ENCODE measurements at regions not wholly inside any gene's neighbourhood (a gene's known extent, or its start where the extent isn't known, plus 50 kb on each side); places are given as distances from the start of the nearest gene placed in this dataset.

DNA sequence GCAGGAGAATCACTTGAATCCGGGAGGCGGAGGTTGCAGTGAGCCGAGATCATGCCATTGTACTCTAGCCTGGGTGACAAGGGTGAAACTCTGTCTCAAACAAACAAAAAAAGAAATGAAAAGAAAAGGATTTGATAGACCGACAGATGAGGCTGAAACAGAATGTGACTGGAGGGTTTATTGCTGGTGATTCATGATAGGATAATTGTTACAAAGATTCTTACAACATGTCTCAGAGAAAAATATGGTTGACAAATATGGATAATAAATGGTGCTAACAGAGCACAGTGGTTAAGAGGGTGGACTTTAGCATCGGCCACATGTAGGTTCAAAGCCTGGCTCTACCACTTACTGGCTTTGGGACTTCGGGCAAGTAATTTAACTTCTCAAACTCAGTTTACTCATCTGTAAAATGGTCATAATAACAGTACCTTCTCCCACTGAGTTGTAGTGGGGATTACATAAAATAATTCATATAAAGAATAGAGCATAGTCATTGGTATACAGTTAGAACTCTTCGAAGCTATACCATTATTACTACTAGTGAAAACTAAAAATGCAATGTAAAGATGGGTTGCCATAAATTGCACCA lies 131.9 kb downstream of the MAP3K7 start:
- Histone ChIP-seq H3K4me1 (ENCODE audit: control insufficient read depth in 3 of 3, insufficient read depth in 3 of 3, low read length in 3 of 3) (peaks cover 5 to 9% (median 9%) of the 10 kb centered on the region in 3 donors), H3K9ac (ENCODE audit: low read depth in 1 of 3, low read length in 3 of 3) (no peak overlapping the region), H3K27me3 (ENCODE audit: control insufficient read depth in 3 of 3, insufficient read depth in 3 of 3, low read length in 3 of 3) (no peaks in the 10 kb centered on the region), H3K4me3 (ENCODE audit: low read length in 3 of 3) (no peak overlapping the region), H3K9me3 (ENCODE audit: control insufficient read depth in 3 of 3, low read length in 3 of 3) (no peaks in the 10 kb centered on the region), H3K27ac (ENCODE audit: low read depth, low read length) (no peak overlapping the region), H3K36me3 (ENCODE audit: control insufficient read depth in 3 of 3, insufficient read depth in 3 of 3, low read length in 3 of 3) (no peaks in the 10 kb centered on the region)

DNA sequence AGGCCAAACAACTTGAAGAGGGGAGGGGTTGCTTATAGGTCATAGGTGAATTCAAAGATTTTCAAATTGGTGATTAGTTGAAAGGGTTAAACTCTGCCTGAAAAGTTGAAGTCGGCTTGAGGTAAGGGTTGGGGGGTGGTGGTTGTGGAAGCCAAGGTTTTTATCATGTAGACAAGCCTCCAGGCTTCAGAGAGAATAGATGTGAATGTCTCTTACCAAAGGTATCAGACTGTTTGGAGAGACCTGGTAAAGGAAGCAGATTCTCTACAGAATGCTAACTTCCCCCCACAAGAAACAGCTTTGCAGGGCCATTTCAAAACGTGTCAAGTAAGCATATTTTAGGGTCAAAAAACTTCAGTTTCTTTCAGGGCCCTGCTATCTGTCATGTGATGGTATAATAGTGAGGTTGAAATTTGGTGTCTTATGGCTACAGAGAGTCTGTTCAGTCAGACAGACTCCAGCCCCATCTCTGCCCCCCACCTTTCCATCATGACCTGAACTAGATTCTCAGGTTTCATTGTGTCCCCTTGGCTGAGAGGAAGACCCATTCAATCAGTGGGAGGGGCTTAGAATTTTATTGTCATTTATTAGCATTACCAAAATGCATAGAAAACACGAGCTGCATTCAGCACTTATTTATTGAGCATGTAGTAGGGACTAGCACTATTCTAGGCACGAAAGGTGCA lies 136.5 kb downstream of the MAP3K7 start:
- Histone ChIP-seq H3K27ac (ENCODE audit: low read depth, low read length) (no peak overlapping the region), H3K36me3 (ENCODE audit: control insufficient read depth in 3 of 3, insufficient read depth in 3 of 3, low read length in 3 of 3) (no peaks in the 10 kb centered on the region), H3K4me3 (ENCODE audit: low read length in 3 of 3) (no peak overlapping the region), H3K9me3 (ENCODE audit: control insufficient read depth in 3 of 3, low read length in 3 of 3) (no peaks in the 10 kb centered on the region), H3K27me3 (ENCODE audit: control insufficient read depth in 3 of 3, insufficient read depth in 3 of 3, low read length in 3 of 3) (no peaks in the 10 kb centered on the region), H3K4me1 (ENCODE audit: control insufficient read depth in 3 of 3, insufficient read depth in 3 of 3, low read length in 3 of 3) (no peaks in the 10 kb centered on the region), H3K9ac (ENCODE audit: low read depth in 1 of 3, low read length in 3 of 3) (no peak overlapping the region)

DNA sequence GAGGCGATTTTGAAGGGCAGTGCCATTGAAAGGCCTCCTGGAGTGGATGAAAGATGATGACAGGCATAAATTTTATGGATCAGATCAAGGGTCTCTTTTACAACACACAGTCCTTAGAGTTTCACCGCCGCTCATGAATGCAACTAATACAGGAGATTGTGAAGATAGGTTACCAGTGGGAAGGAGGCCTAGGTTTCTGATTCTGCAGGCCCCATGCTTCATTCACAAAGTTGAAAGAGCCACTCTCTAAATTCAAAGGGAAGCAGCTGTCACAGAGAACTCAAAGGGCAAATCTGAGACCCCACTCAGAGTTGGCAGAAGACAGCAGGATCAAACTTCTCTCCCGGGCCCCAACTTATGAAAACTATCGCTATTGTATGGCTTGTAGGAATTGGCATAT lies 137.6 kb downstream of the MAP3K7 start:
- no peaks in the 10 kb centered on the region for H3K4me1 ChIP-seq (ENCODE audit: control insufficient read depth in 3 of 3, insufficient read depth in 3 of 3, low read length in 3 of 3)

DNA sequence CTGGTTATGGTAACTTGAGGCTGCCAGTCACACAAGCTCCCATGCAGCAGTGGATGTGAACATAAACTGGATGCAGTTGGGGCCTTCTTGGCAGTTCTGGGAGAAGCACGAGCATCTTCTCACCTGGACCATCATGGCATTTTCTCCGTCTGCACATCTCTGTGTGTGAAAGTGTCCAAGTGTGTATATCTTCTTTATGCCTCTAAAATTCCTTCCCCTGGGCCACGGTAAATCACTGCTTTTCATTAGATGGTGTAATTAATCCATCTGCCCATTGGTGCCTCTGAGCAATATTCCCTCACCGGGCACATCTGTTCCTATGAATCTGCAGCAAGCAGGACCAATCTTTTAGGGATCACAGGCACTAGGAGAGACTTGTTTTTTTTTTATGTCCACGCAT lies 138.0 kb downstream of the MAP3K7 start:
- Histone ChIP-seq H3K27ac (ENCODE audit: low read depth, low read length) (no peak overlapping the region), H3K9me3 (ENCODE audit: control insufficient read depth in 3 of 3, low read length in 3 of 3) (no peaks in the 10 kb centered on the region), H3K4me3 (ENCODE audit: low read length in 3 of 3) (no peak overlapping the region), H3K9ac (ENCODE audit: low read depth in 1 of 3, low read length in 3 of 3) (no peak overlapping the region), H3K27me3 (ENCODE audit: control insufficient read depth in 3 of 3, insufficient read depth in 3 of 3, low read length in 3 of 3) (no peaks in the 10 kb centered on the region), H3K36me3 (ENCODE audit: control insufficient read depth in 3 of 3, insufficient read depth in 3 of 3, low read length in 3 of 3) (no peaks in the 10 kb centered on the region), H3K4me1 (ENCODE audit: control insufficient read depth in 3 of 3, insufficient read depth in 3 of 3, low read length in 3 of 3) (no peaks in the 10 kb centered on the region)

More for the DNA sequence above, 137.6 kb downstream of the MAP3K7 start:
- no peak overlapping the region for H3K9ac ChIP-seq (ENCODE audit: low read depth in 1 of 3, low read length in 3 of 3)
- H3K9me3 ChIP-seq (ENCODE audit: control insufficient read depth in 3 of 3, low read length in 3 of 3), result no peaks in the 10 kb centered on the region
- no peaks in the 10 kb centered on the region for H3K36me3 ChIP-seq (ENCODE audit: control insufficient read depth in 3 of 3, insufficient read depth in 3 of 3, low read length in 3 of 3)
- H3K27me3 ChIP-seq (ENCODE audit: control insufficient read depth in 3 of 3, insufficient read depth in 3 of 3, low read length in 3 of 3), result no peaks in the 10 kb centered on the region
- H3K27ac ChIP-seq (ENCODE audit: low read depth, low read length), result no peak overlapping the region
- no peak overlapping the region for H3K4me3 ChIP-seq (ENCODE audit: low read length in 3 of 3)

DNA sequence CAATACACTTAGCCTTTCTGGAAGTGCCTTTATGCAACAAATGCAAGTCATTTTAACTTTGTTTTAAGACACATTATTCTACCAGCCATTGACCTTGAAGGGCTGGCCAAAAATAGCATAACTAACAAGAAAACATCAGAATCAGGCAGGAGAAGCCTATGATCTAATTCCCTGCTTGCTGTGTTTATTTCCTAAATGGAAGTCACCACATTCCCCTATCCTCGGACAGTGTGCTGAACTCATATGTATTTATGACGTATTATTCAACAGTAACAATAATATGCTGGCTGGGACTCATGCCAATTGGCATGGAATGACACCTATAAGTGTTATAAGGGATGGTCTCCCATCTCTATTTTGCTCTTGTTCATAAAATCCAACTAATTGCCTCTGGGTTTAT lies 140.7 kb downstream of the MAP3K7 start:
- Histone ChIP-seq H3K4me1 (ENCODE audit: control insufficient read depth in 3 of 3, insufficient read depth in 3 of 3, low read length in 3 of 3) (no peaks in the 10 kb centered on the region), H3K4me3 (ENCODE audit: low read length in 3 of 3) (no peak overlapping the region), H3K27ac (ENCODE audit: low read depth, low read length) (no peak overlapping the region), H3K27me3 (ENCODE audit: control insufficient read depth in 3 of 3, insufficient read depth in 3 of 3, low read length in 3 of 3) (peaks cover 0 to 3% (median 3%) of the 10 kb centered on the region in 3 donors), H3K9me3 (ENCODE audit: control insufficient read depth in 3 of 3, low read length in 3 of 3) (no peaks in the 10 kb centered on the region), H3K9ac (ENCODE audit: low read depth in 1 of 3, low read length in 3 of 3) (no peak overlapping the region), H3K36me3 (ENCODE audit: control insufficient read depth in 3 of 3, insufficient read depth in 3 of 3, low read length in 3 of 3) (no peaks in the 10 kb centered on the region)

DNA sequence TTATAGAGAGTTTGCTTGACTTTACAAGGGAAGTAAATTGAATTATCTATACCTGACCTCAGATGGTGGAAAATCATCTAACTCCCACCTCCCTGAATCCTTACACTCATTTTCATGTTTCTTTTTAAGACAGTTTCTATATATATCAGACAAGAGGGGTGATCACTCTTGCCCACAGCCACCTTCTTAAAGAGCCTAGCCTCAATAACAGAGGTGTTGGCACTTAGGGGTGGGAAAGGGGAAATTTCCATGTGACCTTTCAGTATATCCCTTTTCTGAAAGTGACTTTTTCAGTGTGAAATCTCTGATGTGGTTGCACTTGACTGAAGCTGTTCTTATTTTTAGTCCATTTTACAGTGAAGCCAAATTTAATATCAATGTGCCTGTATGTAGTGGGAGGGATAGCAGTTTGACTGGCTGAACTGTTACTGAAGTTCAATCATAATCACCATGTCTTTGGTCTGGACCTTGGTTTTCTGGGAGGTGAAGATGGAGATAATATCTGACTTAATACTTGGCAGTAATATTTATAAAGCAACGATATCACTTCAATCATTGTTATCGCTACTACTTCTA lies 141.3 kb downstream of the MAP3K7 start:
- H3K9ac ChIP-seq (ENCODE audit: low read depth in 1 of 3, low read length in 3 of 3), result no peak overlapping the region
- H3K36me3 ChIP-seq (ENCODE audit: control insufficient read depth in 3 of 3, insufficient read depth in 3 of 3, low read length in 3 of 3), result no peaks in the 10 kb centered on the region
- H3K9me3 ChIP-seq (ENCODE audit: control insufficient read depth in 3 of 3, low read length in 3 of 3), result no peaks in the 10 kb centered on the region
- H3K4me3 ChIP-seq (ENCODE audit: low read length in 3 of 3), result no peak overlapping the region
- no peaks in the 10 kb centered on the region for H3K4me1 ChIP-seq (ENCODE audit: control insufficient read depth in 3 of 3, insufficient read depth in 3 of 3, low read length in 3 of 3)
- H3K27me3 ChIP-seq (ENCODE audit: control insufficient read depth in 3 of 3, insufficient read depth in 3 of 3, low read length in 3 of 3), result peaks cover 0 to 3% (median 3%) of the 10 kb centered on the region in 3 donors
- no peak overlapping the region for H3K27ac ChIP-seq (ENCODE audit: low read depth, low read length)

DNA sequence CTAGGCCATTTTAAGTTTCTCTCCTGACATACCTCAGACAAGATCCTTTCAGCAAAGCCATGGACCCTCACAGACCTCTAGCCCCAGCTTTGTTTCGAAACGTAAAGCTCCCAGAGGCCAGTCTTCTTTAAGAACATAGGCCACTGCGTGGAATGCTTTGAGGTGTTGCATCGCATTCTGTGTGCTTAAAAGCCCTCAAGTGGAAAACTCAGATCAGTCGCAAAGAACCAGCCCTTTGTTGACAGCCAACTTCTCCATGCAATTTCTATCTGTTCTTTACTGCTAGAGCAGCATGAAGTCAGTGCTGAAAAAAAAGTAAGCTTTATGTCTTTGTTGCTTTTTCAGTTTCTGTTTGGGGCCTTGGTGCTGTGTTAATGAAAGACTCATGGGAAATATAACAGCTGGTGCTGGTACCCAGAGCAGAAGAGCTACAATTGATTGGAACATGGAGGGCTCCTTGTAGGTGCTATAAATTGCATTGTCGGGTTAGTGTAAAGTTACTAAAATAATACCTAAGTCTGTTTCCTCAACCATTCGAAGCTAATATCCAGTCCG lies 142.6 kb downstream of the MAP3K7 start:
- H3K9me3 ChIP-seq (ENCODE audit: control insufficient read depth in 3 of 3, low read length in 3 of 3), result no peaks in the 10 kb centered on the region
- no peaks in the 10 kb centered on the region for H3K4me1 ChIP-seq (ENCODE audit: control insufficient read depth in 3 of 3, insufficient read depth in 3 of 3, low read length in 3 of 3)

DNA sequence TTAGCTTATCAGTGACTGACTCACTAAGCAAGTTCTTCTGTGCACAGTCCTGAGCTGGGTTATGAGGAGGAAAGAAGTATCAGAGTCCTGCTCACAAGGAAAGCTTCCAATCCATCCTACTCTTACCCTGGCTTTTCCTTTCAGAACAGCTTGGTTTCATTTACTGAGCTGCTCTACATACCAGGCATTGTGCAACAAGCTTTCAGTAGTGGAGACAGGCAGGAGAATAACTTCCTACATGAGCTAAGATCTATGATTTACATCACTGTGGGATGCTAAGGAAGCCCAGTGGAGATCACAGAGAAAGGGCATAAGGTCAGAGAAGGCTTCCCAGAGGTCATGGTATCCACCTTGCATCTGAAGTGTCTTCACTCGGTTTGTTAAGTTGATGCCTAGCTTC lies 144.5 kb downstream of the MAP3K7 start:
- H3K27me3 ChIP-seq (ENCODE audit: control insufficient read depth in 3 of 3, insufficient read depth in 3 of 3, low read length in 3 of 3), result peaks cover 0 to 3% (median 3%) of the 10 kb centered on the region in 3 donors
- no peak overlapping the region for H3K27ac ChIP-seq (ENCODE audit: low read depth, low read length)
- H3K9me3 ChIP-seq (ENCODE audit: control insufficient read depth in 3 of 3, low read length in 3 of 3), result no peaks in the 10 kb centered on the region
- no peak overlapping the region for H3K4me3 ChIP-seq (ENCODE audit: low read length in 3 of 3)
- no peaks in the 10 kb centered on the region for H3K36me3 ChIP-seq (ENCODE audit: control insufficient read depth in 3 of 3, insufficient read depth in 3 of 3, low read length in 3 of 3)
- H3K9ac ChIP-seq (ENCODE audit: low read depth in 1 of 3, low read length in 3 of 3), result no peak overlapping the region
- H3K4me1 ChIP-seq (ENCODE audit: control insufficient read depth in 3 of 3, insufficient read depth in 3 of 3, low read length in 3 of 3), result no peaks in the 10 kb centered on the region

More for the DNA sequence above, 142.6 kb downstream of the MAP3K7 start:
- no peaks in the 10 kb centered on the region for H3K36me3 ChIP-seq (ENCODE audit: control insufficient read depth in 3 of 3, insufficient read depth in 3 of 3, low read length in 3 of 3)
- H3K27me3 ChIP-seq (ENCODE audit: control insufficient read depth in 3 of 3, insufficient read depth in 3 of 3, low read length in 3 of 3), result peaks cover 0 to 3% (median 3%) of the 10 kb centered on the region in 3 donors
- no peak overlapping the region for H3K9ac ChIP-seq (ENCODE audit: low read depth in 1 of 3, low read length in 3 of 3)
- H3K4me3 ChIP-seq (ENCODE audit: low read length in 3 of 3), result no peak overlapping the region
- H3K27ac ChIP-seq (ENCODE audit: low read depth, low read length), result no peak overlapping the region

DNA sequence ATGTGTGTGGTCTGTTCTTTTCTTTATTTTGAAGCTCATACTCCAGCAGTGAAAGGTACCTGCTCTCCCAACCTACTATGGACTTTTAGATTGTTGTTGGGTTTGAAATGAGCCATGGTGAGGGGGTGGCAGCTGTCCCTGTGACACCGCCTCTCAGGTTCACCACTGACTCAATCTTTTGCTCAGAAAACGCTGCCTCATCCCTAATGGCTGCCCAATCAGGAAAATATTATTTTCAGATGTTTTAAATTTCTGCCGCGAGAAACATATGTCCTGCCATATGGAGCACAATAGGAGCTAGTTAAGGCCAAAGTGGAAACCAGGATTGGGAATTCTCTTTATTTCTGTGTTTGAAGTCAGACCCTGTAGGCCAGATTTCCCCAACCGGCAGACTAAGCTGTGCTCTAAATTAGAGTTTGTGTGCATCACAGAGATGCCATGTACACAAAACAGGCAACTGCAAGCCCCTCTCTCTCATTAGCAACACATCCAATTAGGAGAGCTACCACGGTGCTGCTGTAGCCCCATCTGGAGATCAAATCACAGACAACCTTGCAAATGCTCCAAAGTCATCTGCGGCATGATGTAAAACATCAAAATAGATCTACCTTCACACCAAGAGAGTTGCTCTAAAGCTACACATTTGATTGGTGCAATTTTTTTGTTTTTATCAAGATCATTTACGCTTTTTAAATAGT lies 144.1 kb upstream of the BACH2 start:
- H3K9me3 ChIP-seq (ENCODE audit: control insufficient read depth in 3 of 3, low read length in 3 of 3), result no peaks in the 10 kb centered on the region
- H3K4me3 ChIP-seq (ENCODE audit: low read length in 3 of 3), result no peak overlapping the region
- H3K27ac ChIP-seq (ENCODE audit: low read depth, low read length), result no peak overlapping the region
- H3K9ac ChIP-seq (ENCODE audit: low read depth in 1 of 3, low read length in 3 of 3), result no peak overlapping the region
- no peaks in the 10 kb centered on the region for H3K36me3 ChIP-seq (ENCODE audit: control insufficient read depth in 3 of 3, insufficient read depth in 3 of 3, low read length in 3 of 3)
- H3K4me1 ChIP-seq (ENCODE audit: control insufficient read depth in 3 of 3, insufficient read depth in 3 of 3, low read length in 3 of 3), result no peaks in the 10 kb centered on the region
- peaks cover 0 to 3% (median 3%) of the 10 kb centered on the region in 3 donors for H3K27me3 ChIP-seq (ENCODE audit: control insufficient read depth in 3 of 3, insufficient read depth in 3 of 3, low read length in 3 of 3)

DNA sequence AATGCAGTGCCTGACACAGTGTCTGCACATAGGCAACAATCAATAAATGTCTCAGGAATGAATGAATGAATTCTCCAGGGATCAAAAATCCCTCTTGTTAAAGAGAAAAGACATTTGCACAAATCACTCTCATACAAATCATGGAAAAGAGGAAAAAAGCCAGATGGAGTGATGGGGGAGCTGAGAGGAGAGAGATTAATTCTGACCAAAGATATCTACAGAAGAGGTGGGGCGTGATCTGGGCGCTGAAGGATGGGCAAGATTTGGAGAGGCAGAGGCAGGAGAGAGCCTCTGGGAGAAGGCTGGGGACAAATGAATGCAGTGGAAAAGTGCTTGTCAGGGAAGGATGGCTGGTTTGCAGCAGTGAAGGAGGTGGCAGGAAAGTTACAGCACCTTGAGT lies 142.9 kb upstream of the BACH2 start:
- no peaks in the 10 kb centered on the region for H3K36me3 ChIP-seq (ENCODE audit: control insufficient read depth in 3 of 3, insufficient read depth in 3 of 3, low read length in 3 of 3)
- H3K9ac ChIP-seq (ENCODE audit: low read depth in 1 of 3, low read length in 3 of 3), result no peak overlapping the region
- no peak overlapping the region for H3K4me3 ChIP-seq (ENCODE audit: low read length in 3 of 3)
- H3K27me3 ChIP-seq (ENCODE audit: control insufficient read depth in 3 of 3, insufficient read depth in 3 of 3, low read length in 3 of 3), result peaks cover 0 to 3% (median 3%) of the 10 kb centered on the region in 3 donors
- H3K4me1 ChIP-seq (ENCODE audit: control insufficient read depth in 3 of 3, insufficient read depth in 3 of 3, low read length in 3 of 3), result no peaks in the 10 kb centered on the region
- H3K27ac ChIP-seq (ENCODE audit: low read depth, low read length), result no peak overlapping the region
- H3K9me3 ChIP-seq (ENCODE audit: control insufficient read depth in 3 of 3, low read length in 3 of 3), result no peaks in the 10 kb centered on the region
